ENCODE measurements at regions not wholly inside any gene's neighbourhood (a gene's known extent, or its start where the extent isn't known, plus 50 kb on each side); places are given as distances from the start of the nearest gene placed in this dataset.

- no peaks in the 10 kb centered on the region for H3K27me3 ChIP-seq (ENCODE audit: control insufficient read depth, insufficient read depth, low read length)
- H3K4me1 Mint-ChIP-seq = no peaks in the 10 kb centered on the region
- H3K4me3 Mint-ChIP-seq = no peak overlapping the region
- no peaks in the 10 kb centered on the region for H3K4me1 ChIP-seq (ENCODE audit: control insufficient read depth, insufficient read depth, low read length, poor library complexity, severe bottlenecking)
- peaks cover 0 to 4% (median 0%) of the 10 kb centered on the region in 7 donors for H3K9me3 Mint-ChIP-seq
- H3K27ac ChIP-seq (ENCODE audit: insufficient read depth, low read length, poor library complexity, severe bottlenecking) = no peak overlapping the region
- peak overlapping the region in 1 of 3 donors; percentile 66 for H3K27ac Mint-ChIP-seq
- H3K4me3 ChIP-seq (ENCODE audit: low read depth, low read length) = no peak overlapping the region
- DNase-seq = no peak
- H3K36me3 Mint-ChIP-seq = no peaks in the 10 kb centered on the region
- no peaks in the 10 kb centered on the region for H3K9me3 ChIP-seq (ENCODE audit: control insufficient read depth in 2 of 2, low read length in 2 of 2)
- peaks cover 18% of the 10 kb centered on the region for H3K27me3 Mint-ChIP-seq
- no peak for ATAC-seq (ENCODE audit: low read depth in 2 of 2)
- H3K36me3 ChIP-seq (ENCODE audit: control insufficient read depth, insufficient read depth, low read length) = no peaks in the 10 kb centered on the region
Measured at GRCh38 chr19:31402529-31403316, 53.5 kb upstream of the TSHZ3 start.

- Histone ChIP-seq H3K36me3 (ENCODE audit: control insufficient read depth, insufficient read depth, low read length) (no peaks in the 10 kb centered on the region), H3K4me1 (ENCODE audit: control insufficient read depth, insufficient read depth, low read length, poor library complexity, severe bottlenecking) (no peaks in the 10 kb centered on the region), H3K27ac (ENCODE audit: insufficient read depth, low read length, poor library complexity, severe bottlenecking) (no peak overlapping the region), H3K27me3 (ENCODE audit: control insufficient read depth, insufficient read depth, low read length) (no peaks in the 10 kb centered on the region), H3K9me3 (ENCODE audit: control insufficient read depth in 2 of 2, low read length in 2 of 2) (no peaks in the 10 kb centered on the region), H3K4me3 (ENCODE audit: low read depth, low read length) (no peak overlapping the region)
- H3K4me1 Mint-ChIP-seq = no peaks in the 10 kb centered on the region
- H3K36me3 Mint-ChIP-seq = no peaks in the 10 kb centered on the region
- no peak overlapping the region for H3K4me3 Mint-ChIP-seq
- no peak overlapping the region for H3K27ac Mint-ChIP-seq
- peaks cover 13% of the 10 kb centered on the region for H3K27me3 Mint-ChIP-seq
- DNase-seq = no peak
- no peak for ATAC-seq (ENCODE audit: low read depth in 2 of 2)
- no peaks in the 10 kb centered on the region for H3K9me3 Mint-ChIP-seq
Measured at GRCh38 chr19:31406106-31406505, 56.9 kb upstream of the TSHZ3 start.

GRCh38 chr19:31408460-31409124 lies 59.4 kb upstream of the TSHZ3 start:
- peaks cover 13% of the 10 kb centered on the region for H3K27me3 Mint-ChIP-seq
- no peak overlapping the region for H3K27ac ChIP-seq (ENCODE audit: insufficient read depth, low read length, poor library complexity, severe bottlenecking)
- no peaks in the 10 kb centered on the region for H3K36me3 Mint-ChIP-seq
- H3K4me1 ChIP-seq (ENCODE audit: control insufficient read depth, insufficient read depth, low read length, poor library complexity, severe bottlenecking) = no peaks in the 10 kb centered on the region
- H3K27ac Mint-ChIP-seq = no peak overlapping the region
- no peaks in the 10 kb centered on the region for H3K9me3 ChIP-seq (ENCODE audit: control insufficient read depth in 2 of 2, low read length in 2 of 2)
- H3K36me3 ChIP-seq (ENCODE audit: control insufficient read depth, insufficient read depth, low read length) = no peaks in the 10 kb centered on the region
- no peaks in the 10 kb centered on the region for H3K27me3 ChIP-seq (ENCODE audit: control insufficient read depth, insufficient read depth, low read length)
- H3K4me3 ChIP-seq (ENCODE audit: low read depth, low read length) = no peak overlapping the region
- no peak for DNase-seq
- no peak for ATAC-seq (ENCODE audit: low read depth in 2 of 2)
- H3K9me3 Mint-ChIP-seq = no peaks in the 10 kb centered on the region
- H3K4me1 Mint-ChIP-seq = no peaks in the 10 kb centered on the region
- H3K4me3 Mint-ChIP-seq = no peak overlapping the region

- H3K36me3 Mint-ChIP-seq = no peaks in the 10 kb centered on the region
- no peak overlapping the region for H3K4me3 ChIP-seq (ENCODE audit: low read depth, low read length)
- no peak overlapping the region for H3K27ac Mint-ChIP-seq
- no peaks in the 10 kb centered on the region for H3K4me1 Mint-ChIP-seq
- no peaks in the 10 kb centered on the region for H3K4me1 ChIP-seq (ENCODE audit: control insufficient read depth, insufficient read depth, low read length, poor library complexity, severe bottlenecking)
- no peak overlapping the region for H3K4me3 Mint-ChIP-seq
- H3K27ac ChIP-seq (ENCODE audit: insufficient read depth, low read length, poor library complexity, severe bottlenecking) = no peak overlapping the region
- DNase-seq (no peak), ATAC-seq (ENCODE audit: low read depth in 2 of 2) (no peak)
- no peaks in the 10 kb centered on the region for H3K27me3 ChIP-seq (ENCODE audit: control insufficient read depth, insufficient read depth, low read length)
- H3K36me3 ChIP-seq (ENCODE audit: control insufficient read depth, insufficient read depth, low read length) = no peaks in the 10 kb centered on the region
- H3K27me3 Mint-ChIP-seq = peaks cover 18% of the 10 kb centered on the region
- no peaks in the 10 kb centered on the region for H3K9me3 ChIP-seq (ENCODE audit: control insufficient read depth in 2 of 2, low read length in 2 of 2)
- H3K9me3 Mint-ChIP-seq = no peaks in the 10 kb centered on the region
Measured at GRCh38 chr19:31413353-31413752, 64.1 kb upstream of the TSHZ3 start.

GRCh38 chr19:31415322-31415721 lies 66.1 kb upstream of the TSHZ3 start:
- Mint-ChIP-seq H3K27me3 (peaks cover 13% of the 10 kb centered on the region), H3K4me3 (no peak overlapping the region), H3K9me3 (no peaks in the 10 kb centered on the region), H3K36me3 (no peaks in the 10 kb centered on the region), H3K4me1 (no peaks in the 10 kb centered on the region), H3K27ac (no peak overlapping the region)
- no peak overlapping the region for H3K4me3 ChIP-seq (ENCODE audit: low read depth, low read length)
- no peaks in the 10 kb centered on the region for H3K4me1 ChIP-seq (ENCODE audit: control insufficient read depth, insufficient read depth, low read length, poor library complexity, severe bottlenecking)
- H3K9me3 ChIP-seq (ENCODE audit: control insufficient read depth in 2 of 2, low read length in 2 of 2) = no peaks in the 10 kb centered on the region
- DNase-seq = no peak
- no peaks in the 10 kb centered on the region for H3K27me3 ChIP-seq (ENCODE audit: control insufficient read depth, insufficient read depth, low read length)
- H3K36me3 ChIP-seq (ENCODE audit: control insufficient read depth, insufficient read depth, low read length) = no peaks in the 10 kb centered on the region
- H3K27ac ChIP-seq (ENCODE audit: insufficient read depth, low read length, poor library complexity, severe bottlenecking) = no peak overlapping the region
- no peak for ATAC-seq (ENCODE audit: low read depth in 2 of 2)

- Mint-ChIP-seq H3K4me3 (no peak overlapping the region), H3K27ac (no peak overlapping the region), H3K36me3 (no peaks in the 10 kb centered on the region), H3K9me3 (peaks cover 0 to 2% (median 0%) of the 10 kb centered on the region in 7 donors), H3K27me3 (peaks cover 13% of the 10 kb centered on the region), H3K4me1 (no peaks in the 10 kb centered on the region)
- H3K27ac ChIP-seq (ENCODE audit: insufficient read depth, low read length, poor library complexity, severe bottlenecking) = no peak overlapping the region
- no peak overlapping the region for H3K4me3 ChIP-seq (ENCODE audit: low read depth, low read length)
- DNase-seq (no peak), ATAC-seq (ENCODE audit: low read depth in 2 of 2) (no peak)
- H3K9me3 ChIP-seq (ENCODE audit: control insufficient read depth in 2 of 2, low read length in 2 of 2) = no peaks in the 10 kb centered on the region
- H3K4me1 ChIP-seq (ENCODE audit: control insufficient read depth, insufficient read depth, low read length, poor library complexity, severe bottlenecking) = no peaks in the 10 kb centered on the region
- no peaks in the 10 kb centered on the region for H3K27me3 ChIP-seq (ENCODE audit: control insufficient read depth, insufficient read depth, low read length)
- H3K36me3 ChIP-seq (ENCODE audit: control insufficient read depth, insufficient read depth, low read length) = no peaks in the 10 kb centered on the region
Measured at GRCh38 chr19:31416548-31416947, 67.3 kb upstream of the TSHZ3 start.

- Mint-ChIP-seq H3K27me3 (peaks cover 13% of the 10 kb centered on the region), H3K4me3 (no peak overlapping the region), H3K36me3 (no peaks in the 10 kb centered on the region), H3K27ac (no peak overlapping the region), H3K9me3 (peaks cover 0 to 2% (median 0%) of the 10 kb centered on the region in 7 donors), H3K4me1 (no peaks in the 10 kb centered on the region)
- Histone ChIP-seq H3K36me3 (ENCODE audit: control insufficient read depth, insufficient read depth, low read length) (no peaks in the 10 kb centered on the region), H3K27ac (ENCODE audit: insufficient read depth, low read length, poor library complexity, severe bottlenecking) (no peak overlapping the region), H3K27me3 (ENCODE audit: control insufficient read depth, insufficient read depth, low read length) (no peaks in the 10 kb centered on the region), H3K4me1 (ENCODE audit: control insufficient read depth, insufficient read depth, low read length, poor library complexity, severe bottlenecking) (no peaks in the 10 kb centered on the region), H3K9me3 (ENCODE audit: control insufficient read depth in 2 of 2, low read length in 2 of 2) (no peaks in the 10 kb centered on the region), H3K4me3 (ENCODE audit: low read depth, low read length) (no peak overlapping the region)
- DNase-seq = no peak
- ATAC-seq (ENCODE audit: low read depth in 2 of 2) = no peak
Measured at GRCh38 chr19:31418055-31418454, 68.8 kb upstream of the TSHZ3 start.

Measured in CD4-positive, CD25-positive, alpha-beta regulatory T cell (primary cell).